GM23248 (cell line): ENCODE measurements at regions not wholly inside any gene's neighbourhood (a gene's known extent, or its start where the extent isn't known, plus 50 kb on each side); places are given as distances from the start of the nearest gene placed in this dataset.

Experiments used
- EZH2 ChIP-seq: fragments of 200-600 bp; sonication (generic); IDR thresholded peaks from 2 replicates; pipeline ENCODE4 v1.6.1; 2018; ENCODE audit warnings: antibody characterized with exemption, mild to moderate bottlenecking; ENCODE audit not compliant: insufficient read depth, poor library complexity, severe bottlenecking
- EZH2phosphoT487 ChIP-seq: fragments of 200-600 bp; sonication (generic); IDR thresholded peaks from 2 replicates; pipeline ENCODE4 v1.6.1; 2018; ENCODE audit warnings: antibody characterized with exemption, moderate library complexity, mild to moderate bottlenecking, low read depth; ENCODE audit not compliant: insufficient read depth

DNA sequence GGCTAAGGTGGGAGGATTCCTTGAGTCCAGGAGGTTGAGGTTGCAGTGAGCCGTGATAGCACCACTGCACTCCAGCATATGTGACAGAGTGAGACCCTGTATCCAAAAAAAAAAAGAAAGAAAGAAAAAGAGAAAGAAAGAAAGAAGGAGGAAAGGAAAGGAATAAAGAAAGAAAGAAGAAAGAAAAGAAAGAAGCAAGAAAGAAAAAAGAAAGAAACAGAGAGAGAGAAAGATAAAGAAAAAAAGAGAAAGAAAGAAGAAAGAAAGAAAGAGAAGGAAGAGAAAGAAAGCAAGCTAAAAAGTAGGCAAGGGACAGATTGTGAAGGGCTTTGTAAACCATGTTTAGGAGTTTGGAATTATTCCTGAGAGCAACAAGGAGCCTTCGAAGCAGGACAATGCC lies 80.1 kb downstream of the MAB21L3 start:
- TF ChIP-seq EZH2 (no peak), EZH2phosphoT487 (no peak)
